Activated CD4-positive, alpha-beta T cell treated with anti-CD3 and anti-CD28 coated beads for 4 hours (primary cell): ENCODE measurements at regions not wholly inside any gene's neighbourhood (a gene's known extent, or its start where the extent isn't known, plus 50 kb on each side); places are given as distances from the start of the nearest gene placed in this dataset.

ENCODE experiments used
- DNase-seq, 2 donors: peaks; one replicate each; pipeline ENCODE4 v3.0.0-alpha.2; 2020

DNA sequence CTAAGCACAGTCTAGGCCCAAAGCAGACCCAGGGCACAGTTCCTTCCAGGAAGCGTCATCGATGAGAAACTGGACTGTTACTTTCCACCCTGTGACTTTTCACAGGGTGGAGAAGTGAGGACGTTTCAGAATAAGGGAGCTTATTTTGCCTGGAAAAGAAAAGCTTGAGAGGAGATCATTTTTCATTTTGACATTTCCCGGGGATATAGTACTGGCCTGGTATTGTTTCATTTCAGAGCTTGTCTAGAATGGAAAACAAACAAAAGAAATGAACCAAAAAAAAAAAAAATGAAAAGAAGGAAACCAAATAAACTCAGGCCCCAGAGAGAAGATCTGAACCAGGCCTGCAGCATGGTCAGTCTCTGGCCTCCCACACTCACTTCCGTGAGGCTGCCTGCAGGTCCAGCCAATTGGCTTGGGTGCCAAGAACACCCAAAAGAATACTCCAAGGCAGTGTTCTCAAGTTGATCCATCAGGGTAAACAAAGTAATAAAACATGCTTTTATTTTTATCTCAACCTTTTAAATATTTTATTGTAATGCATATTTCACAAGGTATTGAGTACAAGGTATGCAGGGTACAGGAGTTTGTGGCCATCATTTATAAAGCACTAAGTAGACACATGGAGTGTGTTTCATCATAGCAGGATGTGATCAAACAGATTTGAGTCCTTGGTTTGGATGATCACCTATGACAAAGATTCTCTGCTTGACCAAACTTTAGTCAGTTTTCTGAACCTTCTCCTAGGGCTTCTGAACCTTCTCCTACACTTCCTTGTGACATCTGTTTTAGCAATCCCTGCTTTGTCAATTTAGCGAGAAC is 176.9 kb upstream of the GGTLC1 start:
- no peak for DNase-seq

DNA sequence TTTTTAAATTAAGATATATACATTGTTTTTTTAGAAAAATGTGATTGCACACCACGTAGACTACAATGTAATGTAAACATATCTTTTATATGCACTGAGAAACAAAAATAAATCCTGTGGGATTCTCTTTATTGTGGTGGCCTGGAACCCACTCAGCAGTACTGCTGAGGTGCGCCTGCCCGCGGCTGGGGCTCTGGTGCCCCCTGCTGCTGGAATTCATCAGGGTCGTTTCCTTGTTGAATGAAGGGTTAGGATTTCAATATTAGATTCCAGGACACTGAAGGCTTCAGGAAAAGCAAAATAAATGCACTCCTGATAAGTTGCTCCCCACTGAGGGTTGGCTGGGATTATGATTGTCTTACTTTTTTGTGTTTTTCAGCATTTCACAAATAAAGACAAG is 175.8 kb upstream of the GGTLC1 start:
- peak in 1 of 2 donors; percentile 26 for DNase-seq

DNA sequence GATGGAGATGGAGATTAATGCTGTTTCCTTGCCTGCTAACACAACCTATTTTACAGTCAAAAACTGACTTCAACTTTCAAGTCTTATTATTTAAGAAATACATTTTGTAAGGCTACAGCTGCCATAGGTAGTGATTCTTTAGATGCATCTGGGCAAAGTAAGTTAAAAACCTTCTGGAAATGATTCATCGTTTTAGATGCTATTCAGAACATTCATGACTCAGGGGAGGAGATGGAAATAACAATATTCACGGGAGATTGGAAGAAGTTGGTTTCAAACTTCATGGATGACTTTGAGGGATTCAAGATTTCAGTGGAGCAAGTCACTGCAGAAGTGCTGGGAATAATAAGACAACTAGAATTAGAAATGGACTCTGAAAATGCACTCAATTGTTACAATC is 174.9 kb upstream of the GGTLC1 start:
- DNase-seq: no peak

DNA sequence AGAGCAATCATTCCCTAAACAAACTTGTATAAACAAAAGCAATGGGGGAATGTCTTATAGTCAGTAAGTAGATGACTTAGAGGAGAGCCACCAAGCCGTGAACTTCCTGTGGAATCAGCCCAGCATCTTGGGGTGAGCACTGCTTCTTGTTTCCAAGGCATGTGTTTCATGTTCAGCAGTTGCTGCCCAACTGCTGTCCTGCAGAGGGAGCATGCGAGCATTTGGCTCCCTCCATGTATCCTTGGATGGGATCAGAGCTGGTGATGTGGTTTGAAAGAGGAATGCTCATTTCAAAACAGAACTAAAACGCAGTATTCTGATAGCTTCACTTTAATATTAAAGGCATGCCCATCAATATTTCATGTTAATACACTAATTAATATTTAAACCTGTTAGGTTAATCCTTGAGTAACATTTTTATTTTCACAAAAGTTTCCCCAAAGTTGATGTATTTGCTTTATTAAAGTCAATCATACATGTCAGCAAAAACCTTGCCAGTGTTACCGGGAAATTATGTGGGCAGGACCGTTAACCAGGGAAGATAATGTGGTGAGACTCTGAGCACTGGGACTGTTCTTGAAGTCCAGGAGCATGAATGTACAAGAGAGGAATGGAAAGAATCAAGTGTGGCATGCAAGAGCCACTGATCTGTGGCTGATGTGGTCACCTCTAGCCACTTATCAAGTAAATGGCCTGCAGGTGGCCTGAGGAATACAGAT is 172.1 kb upstream of the GGTLC1 start:
- no peak for DNase-seq

- no peak for DNase-seq
Measured at GRCh38 chr20:24158281-24158680, 169.7 kb upstream of the GGTLC1 start.

GRCh38 chr20:24157213-24157612 is 168.6 kb upstream of the GGTLC1 start:
- DNase-seq: no peak

DNA sequence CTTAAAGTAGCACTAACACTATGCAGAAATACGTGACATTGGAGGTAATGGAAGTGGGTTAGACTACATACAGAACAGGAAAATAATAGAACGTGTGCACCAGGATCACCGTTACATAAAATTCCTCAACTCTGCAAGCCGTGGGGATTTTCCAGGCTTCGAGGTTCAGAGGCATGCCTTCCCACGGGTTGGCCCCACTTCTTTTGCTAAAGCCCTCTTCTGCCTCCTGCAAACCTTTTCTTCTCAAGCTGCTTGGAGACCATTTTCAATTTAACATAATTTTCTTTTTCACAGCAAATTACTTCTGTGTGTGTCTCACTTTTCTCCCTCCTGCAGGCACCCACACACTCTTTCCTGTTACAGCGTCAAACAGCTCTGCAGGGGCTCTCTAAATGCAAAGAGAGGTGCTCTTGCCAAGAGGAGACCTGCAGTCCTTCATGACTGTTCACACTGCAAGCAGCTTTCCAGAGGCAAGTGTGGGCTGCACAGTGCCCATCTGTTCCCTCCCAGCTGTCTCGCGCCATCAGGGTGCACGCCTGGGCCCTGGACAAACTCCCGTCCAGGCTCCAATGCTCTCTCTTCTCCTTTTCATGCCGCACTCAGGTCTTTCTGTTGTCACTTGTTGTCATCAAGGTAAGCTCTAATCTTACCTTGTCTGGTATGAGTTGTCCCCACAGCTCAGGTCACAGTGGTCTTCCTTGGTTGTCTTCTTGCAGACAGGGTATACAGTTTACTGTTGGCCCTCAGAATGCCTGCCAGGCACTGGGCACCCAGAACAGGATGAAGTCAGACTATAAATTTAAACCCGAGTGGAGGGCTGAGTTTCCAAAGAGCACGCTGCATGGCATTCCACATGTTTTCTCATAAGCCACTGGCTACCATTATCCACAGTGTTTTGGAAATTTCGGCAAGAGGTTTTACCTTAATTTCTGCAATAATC is 164.8 kb upstream of the GGTLC1 start:
- no peak for DNase-seq

- DNase-seq: no peak
Measured at GRCh38 chr20:24151621-24152294, 163.2 kb upstream of the GGTLC1 start.

- DNase-seq: no peak
Measured at GRCh38 chr20:24150406-24150805, 161.8 kb upstream of the GGTLC1 start.

GRCh38 chr20:24149881-24150307 is 161.3 kb upstream of the GGTLC1 start:
- DNase-seq: no peak

DNA sequence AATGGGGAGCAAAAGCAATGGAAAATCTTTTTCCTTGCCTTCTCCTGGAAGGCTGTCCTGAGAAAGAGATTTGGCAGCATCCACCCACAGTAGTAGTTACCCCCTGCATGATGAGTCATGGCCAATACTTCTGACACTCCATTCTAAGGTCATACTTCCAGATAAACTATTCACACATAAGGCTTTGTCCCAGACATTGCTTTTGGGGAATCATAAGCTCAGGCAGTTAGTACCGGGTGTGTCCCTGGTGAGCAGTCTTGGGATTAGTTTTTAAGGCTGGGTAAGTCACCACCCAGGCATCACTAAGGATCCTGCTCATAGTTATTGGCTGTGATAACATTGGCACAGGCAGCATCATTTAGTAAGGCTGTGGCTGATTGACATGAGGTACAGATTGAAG is 160.6 kb upstream of the GGTLC1 start:
- DNase-seq: no peak

DNA sequence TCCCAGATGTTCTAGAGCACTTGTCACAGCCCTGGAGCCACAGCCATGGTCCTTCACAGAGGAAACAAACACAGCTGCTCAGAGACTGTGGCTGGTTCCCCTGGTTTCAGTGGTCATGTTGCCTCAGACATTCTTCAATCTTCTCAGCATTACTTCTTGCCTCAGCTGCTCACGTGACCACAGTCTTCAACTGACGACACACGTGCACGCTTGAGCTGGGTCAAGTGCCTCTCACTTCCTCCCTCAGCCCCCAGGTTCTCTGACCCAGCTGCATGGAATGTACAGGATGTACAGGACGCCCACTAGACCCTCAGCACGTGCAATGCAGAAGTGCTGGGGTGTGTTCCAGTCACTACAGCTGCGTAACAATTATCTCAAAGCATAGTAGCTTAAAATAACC is 159.8 kb upstream of the GGTLC1 start:
- DNase-seq: no peak

DNA sequence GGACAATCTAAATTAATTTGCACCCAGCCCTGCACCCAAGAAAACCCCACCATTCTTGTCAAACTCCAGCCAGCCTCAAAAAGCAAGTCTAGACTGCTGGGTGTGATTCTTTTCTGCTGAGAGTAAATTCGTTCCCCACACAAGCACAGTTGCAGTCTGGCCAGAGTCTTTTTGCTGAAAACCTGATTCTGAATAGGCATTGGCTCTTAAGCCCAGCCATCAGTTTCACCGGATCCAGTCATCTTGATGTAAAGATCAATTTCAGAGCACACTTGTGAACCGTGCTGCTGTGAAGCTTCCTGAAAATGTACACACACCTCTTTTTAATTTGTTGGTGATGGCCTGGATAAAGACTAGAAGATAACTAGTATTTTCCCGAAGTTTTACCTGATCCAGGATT is 159.4 kb upstream of the GGTLC1 start:
- DNase-seq: no peak

DNA sequence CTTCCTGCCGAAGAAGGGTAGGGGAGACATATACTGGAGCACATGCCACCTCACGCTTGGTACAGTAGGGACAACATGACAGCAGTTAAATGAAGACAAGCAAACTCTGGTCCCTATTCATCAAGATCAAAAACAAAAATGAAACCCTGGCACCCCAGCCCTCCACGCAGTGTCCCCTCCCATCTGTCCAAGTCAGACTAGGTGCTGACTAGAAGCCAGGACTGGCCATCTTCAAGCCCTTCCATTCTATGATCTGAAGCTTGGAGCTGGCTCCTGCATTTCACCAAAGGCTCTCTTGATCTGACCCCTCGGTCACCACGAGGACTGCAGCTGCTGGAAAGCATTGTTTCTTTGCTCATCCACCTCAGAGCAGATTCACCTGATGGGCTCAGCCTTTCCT is 158.9 kb upstream of the GGTLC1 start:
- no peak for DNase-seq

- DNase-seq: no peak
Measured at GRCh38 chr20:24146231-24146634, 157.7 kb upstream of the GGTLC1 start.

GRCh38 chr20:24144371-24144770 is 155.8 kb upstream of the GGTLC1 start:
- DNase-seq: no peak

GRCh38 chr20:24141111-24141510 is 152.5 kb upstream of the GGTLC1 start:
- DNase-seq: no peak

- DNase-seq: no peak
Measured at GRCh38 chr20:24139846-24140245, 151.3 kb upstream of the GGTLC1 start.

DNA sequence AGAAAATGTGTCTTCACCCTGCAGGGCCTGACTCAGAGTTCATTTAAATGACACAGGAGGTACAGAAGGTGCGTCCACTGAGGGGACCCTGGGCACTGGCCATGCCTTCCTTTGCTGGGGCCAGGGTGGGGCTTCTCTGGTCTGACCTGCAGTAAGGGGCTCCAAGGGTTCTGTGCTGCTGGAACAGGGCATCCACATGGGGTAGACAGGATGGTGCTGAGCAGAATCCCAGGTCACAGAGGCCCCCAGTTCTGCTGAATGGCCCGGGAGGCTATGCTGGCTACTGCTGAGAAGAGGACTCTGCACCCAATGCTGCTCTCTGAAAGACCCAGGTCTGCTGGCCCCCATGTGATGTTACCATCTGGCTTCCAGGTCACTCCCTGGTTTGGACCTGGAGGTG is 150.4 kb upstream of the GGTLC1 start:
- no peak for DNase-seq

GRCh38 chr20:24138196-24138857 is 149.7 kb upstream of the GGTLC1 start:
- no peak for DNase-seq

DNA sequence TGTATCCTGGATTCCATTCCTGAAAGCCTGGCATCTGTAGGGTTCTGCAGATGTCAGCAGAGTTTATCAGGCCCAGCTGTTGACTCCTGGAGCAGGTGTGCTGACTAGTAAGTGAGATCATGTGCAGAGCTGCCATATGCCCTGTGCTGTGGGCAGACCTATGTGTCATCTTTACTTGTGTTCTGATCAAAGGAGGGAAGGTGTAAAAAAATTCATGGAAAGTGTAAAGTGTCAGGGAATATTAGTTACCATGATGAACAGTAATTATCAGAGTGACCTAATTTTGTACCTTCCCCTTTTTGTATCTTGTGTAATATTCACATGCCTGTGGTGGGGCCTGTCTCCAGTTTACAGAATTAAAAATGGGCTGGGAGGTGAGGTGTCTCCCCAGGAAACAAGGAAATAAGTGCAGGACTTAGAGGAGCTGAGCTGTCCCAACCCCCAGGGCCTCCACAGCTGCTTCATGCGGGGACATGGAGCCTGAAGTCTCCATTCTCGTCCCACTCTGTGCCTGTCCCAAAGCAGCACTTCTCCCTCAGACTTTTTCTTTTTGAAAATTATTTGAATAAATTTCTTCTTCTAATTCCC is 148.2 kb upstream of the GGTLC1 start:
- DNase-seq: no peak

DNA sequence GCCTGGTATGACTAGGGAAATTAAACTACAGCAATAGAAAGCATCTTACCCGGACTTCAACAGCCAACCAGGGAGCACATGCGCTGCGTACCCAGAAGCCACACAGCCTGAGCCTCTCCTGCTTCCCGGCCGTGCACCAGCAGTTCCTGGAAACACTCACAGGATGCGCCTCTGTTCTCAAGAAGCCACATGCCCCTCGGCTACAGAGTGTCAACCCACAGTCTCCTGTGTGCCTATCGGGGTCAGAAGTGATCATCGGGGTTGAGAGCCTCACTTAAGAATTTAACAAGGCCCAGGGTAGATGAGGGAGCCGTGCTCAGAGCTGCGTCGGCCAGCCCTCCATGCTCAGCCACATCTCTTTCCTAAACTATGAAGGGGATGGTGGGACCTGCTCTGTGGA is 147.2 kb upstream of the GGTLC1 start:
- DNase-seq: no peak
